AG04450 (cell line): ENCODE measurements at regions not wholly inside any gene's neighbourhood (a gene's known extent, or its start where the extent isn't known, plus 50 kb on each side); places are given as distances from the start of the nearest gene placed in this dataset.

Source experiments
- CTCF ChIA-PET: fragments of 300-600, 350-600 bp; formaldehyde crosslinking; extraction: SDS; loops from one replicate; lab custom pipeline; 2022; ENCODE audit warnings: antibody characterized with exemption, inconsistent platforms; lab: Charles Lee
- POLR2A ChIA-PET: fragments of 350-600 bp; formaldehyde crosslinking; extraction: SDS; loops from one replicate; lab custom pipeline; 2021; ENCODE audit warnings: antibody characterized with exemption, inconsistent platforms; lab: Yijun Ruan, JAX
- DNase-seq: peaks from one replicate; pipeline ENCODE4 v3.0.0-alpha.2; 2011; ENCODE audit warnings: low read depth, low spot score
- H3K27ac ChIP-seq: one replicate; pipeline ENCODE4 v1.5.1; 2012; ENCODE audit warnings: low read depth, low read length, control low read depth
- H3K27me3 ChIP-seq: one replicate; pipeline ENCODE4 v1.6.0; 2012; ENCODE audit warnings: low read length; ENCODE audit not compliant: control insufficient read depth, insufficient read depth
- H3K4me3 ChIP-seq: 2 replicates; pipeline ENCODE4 v1.5.1; 2011; ENCODE audit warnings: mild to moderate bottlenecking, low read depth, low read length, control low read depth
- H3K9me3 ChIP-seq: 2 replicates; pipeline ENCODE4 v1.5.1; 2012; ENCODE audit warnings: low read length; ENCODE audit not compliant: control insufficient read depth, insufficient read depth
- TF ChIP-seq, protein P1 (sequence below): IDR thresholded peaks from 2 replicates; pipeline ENCODE4 v1.5.1; 2011; ENCODE audit warnings: low read depth, low read length, control low read depth, inconsistent platforms

GRCh38 chr7:68422281-68422680, 1176.0 kb upstream of the AUTS2 start:
- DNase-seq = no peak
- no peak overlapping the region for H3K27ac ChIP-seq
- ChIA-PET CTCF (interaction anchor here (0.6 kb wide), 1 partner anchor 406 kb away, joined by 3 read pairs; no protein-coding TSS in a partner anchor), POLR2A (no interaction called here)
- TF ChIP-seq, protein P1, sequence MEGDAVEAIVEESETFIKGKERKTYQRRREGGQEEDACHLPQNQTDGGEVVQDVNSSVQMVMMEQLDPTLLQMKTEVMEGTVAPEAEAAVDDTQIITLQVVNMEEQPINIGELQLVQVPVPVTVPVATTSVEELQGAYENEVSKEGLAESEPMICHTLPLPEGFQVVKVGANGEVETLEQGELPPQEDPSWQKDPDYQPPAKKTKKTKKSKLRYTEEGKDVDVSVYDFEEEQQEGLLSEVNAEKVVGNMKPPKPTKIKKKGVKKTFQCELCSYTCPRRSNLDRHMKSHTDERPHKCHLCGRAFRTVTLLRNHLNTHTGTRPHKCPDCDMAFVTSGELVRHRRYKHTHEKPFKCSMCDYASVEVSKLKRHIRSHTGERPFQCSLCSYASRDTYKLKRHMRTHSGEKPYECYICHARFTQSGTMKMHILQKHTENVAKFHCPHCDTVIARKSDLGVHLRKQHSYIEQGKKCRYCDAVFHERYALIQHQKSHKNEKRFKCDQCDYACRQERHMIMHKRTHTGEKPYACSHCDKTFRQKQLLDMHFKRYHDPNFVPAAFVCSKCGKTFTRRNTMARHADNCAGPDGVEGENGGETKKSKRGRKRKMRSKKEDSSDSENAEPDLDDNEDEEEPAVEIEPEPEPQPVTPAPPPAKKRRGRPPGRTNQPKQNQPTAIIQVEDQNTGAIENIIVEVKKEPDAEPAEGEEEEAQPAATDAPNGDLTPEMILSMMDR = no peak
- no peak overlapping the region for H3K4me3 ChIP-seq
- H3K27me3 ChIP-seq = no peaks in the 10 kb centered on the region
- H3K9me3 ChIP-seq = peaks cover 28% of the 10 kb centered on the region

GRCh38 chr7:68423356-68423755, 1174.9 kb upstream of the AUTS2 start:
- Histone ChIP-seq H3K9me3 (peaks cover 27% of the 10 kb centered on the region), H3K27me3 (no peaks in the 10 kb centered on the region), H3K4me3 (no peak overlapping the region), H3K27ac (no peak overlapping the region)
- TF ChIP-seq, protein P1 = no peak
- ChIA-PET CTCF (no interaction called here), POLR2A (no interaction called here)
- no peak for DNase-seq

GRCh38 chr7:68424658-68425297, 1173.5 kb upstream of the AUTS2 start:
- DNase-seq = no peak
- POLR2A ChIA-PET = no interaction called here
- no peak overlapping the region for H3K27ac ChIP-seq
- H3K4me3 ChIP-seq = no peak overlapping the region
- H3K27me3 ChIP-seq = no peaks in the 10 kb centered on the region
- TF ChIP-seq, protein P1 = no peak
- peaks cover 30% of the 10 kb centered on the region for H3K9me3 ChIP-seq
- CTCF ChIA-PET = no interaction called here

GRCh38 chr7:68425377-68425776, 1172.9 kb upstream of the AUTS2 start:
- H3K9me3 ChIP-seq = peaks cover 29% of the 10 kb centered on the region
- ChIA-PET CTCF (no interaction called here), POLR2A (no interaction called here)
- H3K4me3 ChIP-seq = no peak overlapping the region
- no peaks in the 10 kb centered on the region for H3K27me3 ChIP-seq
- DNase-seq = no peak
- TF ChIP-seq, protein P1 = no peak
- H3K27ac ChIP-seq = no peak overlapping the region

- ChIA-PET CTCF (no interaction called here), POLR2A (no interaction called here)
- H3K27me3 ChIP-seq = no peaks in the 10 kb centered on the region
Measured at GRCh38 chr7:68429411-68430117, 1168.7 kb upstream of the AUTS2 start.

More at GRCh38 chr7:68429411-68430117, 1168.7 kb upstream of the AUTS2 start:
- Histone ChIP-seq H3K27ac (no peak overlapping the region), H3K4me3 (no peak overlapping the region), H3K9me3 (peaks cover 18% of the 10 kb centered on the region)
- DNase-seq = no peak
- TF ChIP-seq, protein P1 = no peak
